Ishikawa (cell line): ENCODE measurements at regions not wholly inside any gene's neighbourhood (a gene's known extent, or its start where the extent isn't known, plus 50 kb on each side); places are given as distances from the start of the nearest gene placed in this dataset.

Experiments used
- CEBPB ChIP-seq: IDR thresholded peaks from 2 replicates; pipeline ENCODE4 v1.6.1; 2012
- CREB1 ChIP-seq: IDR thresholded peaks from 2 replicates; pipeline ENCODE4 v1.6.1; 2012; ENCODE audit warnings: low read depth
- EGR1 ChIP-seq: IDR thresholded peaks from 2 replicates; pipeline ENCODE4 v1.6.1; 2012
- EP300 ChIP-seq: IDR thresholded peaks from 2 replicates; pipeline ENCODE4 v1.6.1; 2012; ENCODE audit warnings: borderline replicate concordance
- FOXM1 ChIP-seq: IDR thresholded peaks from 2 replicates; pipeline ENCODE4 v1.6.1; 2012; ENCODE audit warnings: low read depth, borderline replicate concordance
- MAX ChIP-seq: IDR thresholded peaks from 2 replicates; pipeline ENCODE4 v1.6.1; 2012
- NFIC ChIP-seq: IDR thresholded peaks from 2 replicates; pipeline ENCODE4 v1.6.1; 2012
- RAD21 ChIP-seq: IDR thresholded peaks from 2 replicates; pipeline ENCODE4 v1.6.1; 2012; ENCODE audit warnings: low read depth
- TAF1 ChIP-seq: IDR thresholded peaks from 2 replicates; pipeline ENCODE4 v1.6.1; 2012; ENCODE audit warnings: low read depth, mild to moderate bottlenecking
- TCF12 ChIP-seq: IDR thresholded peaks from 2 replicates; pipeline ENCODE4 v1.6.1; 2012; ENCODE audit warnings: low read depth
- TEAD4 ChIP-seq: IDR thresholded peaks from 2 replicates; pipeline ENCODE4 v1.6.1; 2012
- USF1 ChIP-seq: IDR thresholded peaks from 2 replicates; pipeline ENCODE4 v1.6.1; 2012
- YY1 ChIP-seq: IDR thresholded peaks from 2 replicates; pipeline ENCODE4 v1.6.1; 2012; ENCODE audit warnings: low read depth
- ZBTB7A ChIP-seq: IDR thresholded peaks from 2 replicates; pipeline ENCODE4 v1.6.1; 2012; ENCODE audit warnings: low read depth
- TF ChIP-seq, protein P1 (sequence below): IDR thresholded peaks from 2 replicates; pipeline ENCODE4 v1.6.1; 2012; ENCODE audit warnings: low read depth, mild to moderate bottlenecking

DNA sequence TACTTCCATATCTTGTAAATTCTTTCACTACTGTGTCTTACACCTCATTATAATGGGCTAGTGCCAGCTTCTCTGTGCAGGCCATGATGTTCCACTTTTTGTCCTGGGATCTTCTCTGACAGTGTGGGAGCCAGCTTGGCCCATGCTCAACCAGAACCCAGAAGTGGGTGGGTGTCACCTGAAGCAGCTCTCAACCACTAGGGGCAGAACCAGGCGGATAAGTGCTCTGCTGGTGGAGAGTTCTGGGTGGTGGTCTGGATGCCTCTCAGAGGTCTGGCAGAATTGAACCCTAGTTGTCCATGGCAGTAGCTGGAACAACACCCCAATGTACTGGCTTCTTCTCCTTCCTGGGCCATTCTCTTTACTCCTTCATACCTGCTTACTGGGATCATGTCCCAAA is 254.1 kb upstream of the N4BP1 start:
- no peak for TF ChIP-seq TEAD4
- TF ChIP-seq CREB1 = no peak
- TF ChIP-seq USF1 = no peak
- no peak for TF ChIP-seq CEBPB
- TF ChIP-seq YY1 = no peak
- no peak for TF ChIP-seq FOXM1
- no peak for TF ChIP-seq EGR1
- TF ChIP-seq ZBTB7A = no peak
- no peak for TF ChIP-seq NFIC
- TF ChIP-seq TCF12 = no peak

- no peak for TF ChIP-seq USF1
- TF ChIP-seq TCF12 = no peak
- TF ChIP-seq ZBTB7A = no peak
- TF ChIP-seq CEBPB = no peak
- no peak for TF ChIP-seq EP300
- no peak for TF ChIP-seq EGR1
- TF ChIP-seq, protein P1, sequence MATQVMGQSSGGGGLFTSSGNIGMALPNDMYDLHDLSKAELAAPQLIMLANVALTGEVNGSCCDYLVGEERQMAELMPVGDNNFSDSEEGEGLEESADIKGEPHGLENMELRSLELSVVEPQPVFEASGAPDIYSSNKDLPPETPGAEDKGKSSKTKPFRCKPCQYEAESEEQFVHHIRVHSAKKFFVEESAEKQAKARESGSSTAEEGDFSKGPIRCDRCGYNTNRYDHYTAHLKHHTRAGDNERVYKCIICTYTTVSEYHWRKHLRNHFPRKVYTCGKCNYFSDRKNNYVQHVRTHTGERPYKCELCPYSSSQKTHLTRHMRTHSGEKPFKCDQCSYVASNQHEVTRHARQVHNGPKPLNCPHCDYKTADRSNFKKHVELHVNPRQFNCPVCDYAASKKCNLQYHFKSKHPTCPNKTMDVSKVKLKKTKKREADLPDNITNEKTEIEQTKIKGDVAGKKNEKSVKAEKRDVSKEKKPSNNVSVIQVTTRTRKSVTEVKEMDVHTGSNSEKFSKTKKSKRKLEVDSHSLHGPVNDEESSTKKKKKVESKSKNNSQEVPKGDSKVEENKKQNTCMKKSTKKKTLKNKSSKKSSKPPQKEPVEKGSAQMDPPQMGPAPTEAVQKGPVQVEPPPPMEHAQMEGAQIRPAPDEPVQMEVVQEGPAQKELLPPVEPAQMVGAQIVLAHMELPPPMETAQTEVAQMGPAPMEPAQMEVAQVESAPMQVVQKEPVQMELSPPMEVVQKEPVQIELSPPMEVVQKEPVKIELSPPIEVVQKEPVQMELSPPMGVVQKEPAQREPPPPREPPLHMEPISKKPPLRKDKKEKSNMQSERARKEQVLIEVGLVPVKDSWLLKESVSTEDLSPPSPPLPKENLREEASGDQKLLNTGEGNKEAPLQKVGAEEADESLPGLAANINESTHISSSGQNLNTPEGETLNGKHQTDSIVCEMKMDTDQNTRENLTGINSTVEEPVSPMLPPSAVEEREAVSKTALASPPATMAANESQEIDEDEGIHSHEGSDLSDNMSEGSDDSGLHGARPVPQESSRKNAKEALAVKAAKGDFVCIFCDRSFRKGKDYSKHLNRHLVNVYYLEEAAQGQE = no peak
- TF ChIP-seq MAX = no peak
- TF ChIP-seq FOXM1 = no peak
- no peak for TF ChIP-seq CREB1
- TF ChIP-seq TAF1 = no peak
- TF ChIP-seq NFIC = no peak
- TF ChIP-seq TEAD4 = no peak
- no peak for TF ChIP-seq YY1
- TF ChIP-seq RAD21 = no peak
These were observed 252.1 kb upstream of the N4BP1 start for GRCh38 chr16:48862087-48862532.

- TF ChIP-seq ZBTB7A = no peak
- TF ChIP-seq MAX = no peak
- TF ChIP-seq TCF12 = no peak
- no peak for TF ChIP-seq CREB1
- TF ChIP-seq TAF1 = no peak
- no peak for TF ChIP-seq EGR1
- no peak for TF ChIP-seq NFIC
- no peak for TF ChIP-seq USF1
- no peak for TF ChIP-seq CEBPB
- no peak for TF ChIP-seq FOXM1
- no peak for TF ChIP-seq EP300
- no peak for TF ChIP-seq TEAD4
- TF ChIP-seq, protein P1 = no peak
- TF ChIP-seq YY1 = no peak
- no peak for TF ChIP-seq RAD21
These were observed 250.4 kb upstream of the N4BP1 start for GRCh38 chr16:48860341-48860740.

DNA sequence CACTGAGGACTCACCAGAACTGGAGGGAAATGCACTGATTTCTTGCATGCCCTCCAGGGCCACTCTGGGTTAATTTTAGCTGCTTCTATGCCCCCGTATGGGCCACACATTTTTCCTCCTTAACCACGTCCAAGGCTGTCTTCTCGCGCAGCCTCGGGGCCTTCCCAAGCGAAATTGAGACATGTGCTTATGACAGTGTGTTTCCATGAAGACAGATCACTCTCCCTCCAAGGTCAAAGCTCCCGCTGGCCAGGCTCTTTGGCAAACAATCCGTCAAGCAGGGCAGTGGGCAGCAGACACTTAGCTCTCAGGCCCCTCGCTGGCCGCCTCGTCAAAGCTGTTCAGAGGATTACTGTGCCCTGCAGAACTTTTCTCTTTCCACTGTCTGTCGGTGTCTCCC is 243.0 kb upstream of the N4BP1 start:
- TF ChIP-seq CREB1 = no peak
- no peak for TF ChIP-seq CEBPB
- no peak for TF ChIP-seq EP300
- TF ChIP-seq USF1 = no peak
- no peak for TF ChIP-seq FOXM1
- TF ChIP-seq TCF12 = no peak
- no peak for TF ChIP-seq YY1
- TF ChIP-seq TEAD4 = no peak

GRCh38 chr16:48852458-48852857 is 242.5 kb upstream of the N4BP1 start:
- TF ChIP-seq TCF12 = no peak
- TF ChIP-seq YY1 = no peak
- TF ChIP-seq NFIC = no peak
- TF ChIP-seq ZBTB7A = no peak
- TF ChIP-seq RAD21 = no peak
- no peak for TF ChIP-seq EGR1
- TF ChIP-seq USF1 = no peak
- no peak for TF ChIP-seq TEAD4
- no peak for TF ChIP-seq MAX
- TF ChIP-seq, protein P1 = no peak
- TF ChIP-seq FOXM1 = no peak
- no peak for TF ChIP-seq TAF1
- TF ChIP-seq EP300 = no peak
- TF ChIP-seq CEBPB = no peak
- no peak for TF ChIP-seq CREB1
